IMR-90 (cell line): ENCODE measurements at regions not wholly inside any gene's neighbourhood (a gene's known extent, or its start where the extent isn't known, plus 50 kb on each side); places are given as distances from the start of the nearest gene placed in this dataset.

Experiments used
- CTCF ChIP-seq: conservative IDR thresholded peaks from 2 replicates; pipeline ENCODE4 v1.5.1; 2012; ENCODE audit warnings: mild to moderate bottlenecking, low read depth, low read length, improper control_type of control experiment
- ELK1 ChIP-seq: fragments of 150-350 bp; IDR thresholded peaks from 2 replicates; pipeline ENCODE4 v1.6.1; 2016; ENCODE audit warnings: low read depth, mild to moderate bottlenecking, low read length, moderate library complexity, borderline replicate concordance
- POLR2A ChIP-seq: IDR thresholded peaks from 2 replicates; pipeline ENCODE4 v1.6.1; 2012; ENCODE audit warnings: mild to moderate bottlenecking, low read depth, low read length

- no peak for TF ChIP-seq POLR2A
- no peak for TF ChIP-seq ELK1
- TF ChIP-seq CTCF = no peak
Observed at GRCh38 chr6:98287876-98288275, 546.5 kb upstream of the POU3F2 start.
